TTC549 (cell line): ENCODE measurements at regions not wholly inside any gene's neighbourhood (a gene's known extent, or its start where the extent isn't known, plus 50 kb on each side); places are given as distances from the start of the nearest gene placed in this dataset.
"Not testable (repeated sequence)": the region's sequence is repeated elsewhere in the genome, so short reads cannot be mapped to it uniquely, and the experiment has no call there.

Experiments
- FAIRE-seq: peaks from 2 replicates; lab custom pipeline; 2012; peaks lifted over from hg19 to GRCh38; lab: Jason Lieb, UNC

DNA sequence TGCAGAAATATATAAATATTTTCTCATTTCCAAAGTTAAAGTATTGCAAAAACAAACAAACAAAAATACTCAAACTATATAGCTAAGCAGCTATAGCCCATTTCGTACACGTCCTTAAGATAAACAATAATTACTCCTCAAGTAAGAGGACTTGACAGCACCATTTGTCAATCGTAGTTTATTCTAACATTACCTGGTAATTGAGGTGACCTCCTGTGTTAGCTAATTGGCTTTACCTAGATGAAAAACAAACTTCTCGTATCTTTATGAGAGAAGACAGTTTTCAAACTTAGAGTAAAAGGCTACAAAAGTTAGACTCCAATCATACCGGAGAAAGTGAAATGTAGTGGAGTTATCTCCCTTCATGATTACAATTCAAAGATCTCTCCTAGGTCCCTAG is 1876.1 kb upstream of the PCDH20 start:
- FAIRE-seq, result no peak

DNA sequence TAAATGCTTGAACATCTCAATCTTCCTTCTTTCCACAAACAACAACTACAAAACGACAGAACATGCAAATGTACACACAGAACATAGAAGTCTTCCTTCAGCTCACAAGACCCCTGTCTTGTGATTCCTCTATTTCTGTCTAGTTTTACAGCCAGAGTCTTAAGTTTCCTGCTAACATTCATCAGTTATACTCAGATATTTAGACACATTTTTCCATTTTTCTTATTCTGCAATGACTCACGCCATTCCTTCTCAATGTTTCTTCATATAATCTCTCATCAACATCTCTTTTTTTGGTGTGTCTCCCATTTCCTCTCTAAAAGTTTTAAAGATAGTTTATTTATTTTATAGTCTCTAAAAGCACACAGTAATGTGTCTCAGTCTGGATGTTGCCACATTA is 1872.9 kb upstream of the PCDH20 start:
- no peak for FAIRE-seq

DNA sequence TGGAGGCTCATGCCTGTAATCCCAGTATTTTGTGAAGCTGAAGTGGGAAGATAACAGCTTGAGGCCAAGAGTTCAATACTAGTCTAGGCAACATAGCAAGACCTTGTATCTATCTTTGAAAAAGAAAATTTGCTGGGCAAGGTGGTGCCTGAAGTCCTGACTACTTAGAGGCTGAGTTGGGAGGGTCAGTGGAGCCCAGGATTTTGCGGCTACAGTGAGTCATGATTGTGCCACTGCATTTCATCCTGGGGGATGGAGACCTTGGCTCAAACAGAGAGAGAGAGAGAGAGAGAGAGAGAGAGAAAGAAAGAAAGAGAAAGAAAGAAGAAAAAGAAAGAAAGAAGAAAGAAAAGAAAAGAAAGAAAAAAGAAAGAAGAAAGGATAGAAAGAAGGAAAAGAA is 1872.3 kb upstream of the PCDH20 start:
- FAIRE-seq, result no peak

DNA sequence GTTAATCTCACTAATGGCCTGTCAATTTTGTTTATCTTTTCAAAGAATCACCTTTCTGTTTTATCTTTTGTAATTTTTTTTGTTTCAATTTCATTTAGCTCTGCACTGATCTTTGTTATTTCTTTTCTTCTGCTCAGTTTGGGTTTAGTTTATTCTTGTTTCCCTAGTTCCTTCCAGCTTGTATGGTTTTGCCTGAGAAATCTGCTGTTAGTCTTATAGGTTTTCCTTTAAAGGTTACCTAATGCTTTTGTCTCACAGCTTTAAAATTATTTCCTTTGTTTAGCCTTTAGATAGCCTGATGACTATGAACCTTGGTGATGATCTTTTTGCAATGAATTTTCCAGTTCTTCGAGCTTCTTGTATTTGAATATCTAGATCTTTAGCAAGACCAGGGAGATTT is 1869.8 kb upstream of the PCDH20 start:
- no peak for FAIRE-seq

DNA sequence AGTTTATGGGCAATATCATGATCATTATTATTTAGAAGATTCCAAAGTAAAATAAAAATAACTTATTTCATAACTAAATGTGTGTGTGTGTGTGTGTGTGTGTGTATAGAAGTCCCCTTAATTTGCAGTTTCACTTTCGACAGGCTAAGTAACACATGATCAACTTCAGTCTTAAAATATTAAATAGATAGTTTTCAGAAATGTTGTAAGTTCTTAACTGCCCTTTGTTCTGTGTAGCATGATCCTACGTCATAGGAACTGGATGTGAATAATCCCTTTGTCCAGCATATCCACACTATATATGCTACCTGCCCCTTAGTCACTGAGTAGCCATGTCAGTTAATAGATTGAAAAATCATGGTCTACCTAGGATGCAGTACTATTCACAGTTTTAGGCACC is 1863.5 kb upstream of the PCDH20 start:
- FAIRE-seq, result no peak

DNA sequence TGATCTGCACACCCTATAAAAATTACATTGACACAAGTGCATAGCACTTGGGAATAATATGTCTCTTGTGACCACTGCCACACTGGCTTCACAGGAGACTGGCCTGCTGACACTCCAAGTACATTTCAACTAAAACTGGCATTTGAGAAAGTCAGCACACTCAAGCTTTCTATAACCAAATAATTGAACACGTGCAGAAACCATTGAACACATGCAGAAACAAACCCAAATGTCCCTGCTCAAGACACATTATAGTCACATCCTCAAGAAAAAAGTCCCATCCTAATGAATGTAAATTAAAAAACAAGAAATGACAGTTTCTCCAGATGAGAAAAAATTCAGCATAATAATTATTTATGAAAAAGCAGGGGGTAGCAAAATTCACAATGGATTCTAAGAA is 1859.1 kb upstream of the PCDH20 start:
- no peak for FAIRE-seq

DNA sequence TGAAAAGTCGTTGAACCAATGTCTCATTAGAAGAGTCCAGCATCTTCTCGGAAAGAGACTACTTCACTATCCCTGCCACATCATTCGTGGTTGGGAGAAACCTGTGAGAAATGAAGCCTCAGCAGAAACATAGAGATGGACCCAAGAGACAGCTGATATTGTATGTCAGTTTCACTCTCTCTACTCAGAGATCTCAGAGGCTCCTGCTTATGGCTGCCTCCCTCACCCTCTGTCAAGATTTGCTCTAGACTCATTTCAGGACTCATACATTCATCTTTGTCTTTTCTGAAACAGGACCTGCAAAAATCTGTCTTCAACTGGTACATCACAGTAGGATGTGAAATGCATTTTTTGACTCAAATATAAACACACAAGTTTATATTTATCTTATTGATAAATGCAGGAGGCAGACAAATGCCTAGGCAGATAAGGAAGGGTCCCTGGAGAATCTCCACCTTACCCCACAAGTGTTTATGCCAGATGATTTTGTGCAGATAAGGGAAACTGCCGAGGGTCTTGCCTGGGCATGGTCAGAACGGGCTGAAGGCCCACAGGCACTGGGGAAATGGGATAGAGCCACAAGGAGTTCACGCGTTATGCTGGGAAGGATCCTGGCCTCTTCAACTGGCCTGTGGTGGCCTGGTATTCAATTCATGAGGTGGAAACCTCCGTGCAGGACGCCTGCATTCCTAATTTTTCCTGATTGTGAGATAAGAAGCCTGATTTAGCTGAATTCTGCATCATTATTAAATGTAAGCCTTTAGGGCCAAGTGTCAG is 1834.0 kb upstream of the PCDH20 start:
- no peak for FAIRE-seq

DNA sequence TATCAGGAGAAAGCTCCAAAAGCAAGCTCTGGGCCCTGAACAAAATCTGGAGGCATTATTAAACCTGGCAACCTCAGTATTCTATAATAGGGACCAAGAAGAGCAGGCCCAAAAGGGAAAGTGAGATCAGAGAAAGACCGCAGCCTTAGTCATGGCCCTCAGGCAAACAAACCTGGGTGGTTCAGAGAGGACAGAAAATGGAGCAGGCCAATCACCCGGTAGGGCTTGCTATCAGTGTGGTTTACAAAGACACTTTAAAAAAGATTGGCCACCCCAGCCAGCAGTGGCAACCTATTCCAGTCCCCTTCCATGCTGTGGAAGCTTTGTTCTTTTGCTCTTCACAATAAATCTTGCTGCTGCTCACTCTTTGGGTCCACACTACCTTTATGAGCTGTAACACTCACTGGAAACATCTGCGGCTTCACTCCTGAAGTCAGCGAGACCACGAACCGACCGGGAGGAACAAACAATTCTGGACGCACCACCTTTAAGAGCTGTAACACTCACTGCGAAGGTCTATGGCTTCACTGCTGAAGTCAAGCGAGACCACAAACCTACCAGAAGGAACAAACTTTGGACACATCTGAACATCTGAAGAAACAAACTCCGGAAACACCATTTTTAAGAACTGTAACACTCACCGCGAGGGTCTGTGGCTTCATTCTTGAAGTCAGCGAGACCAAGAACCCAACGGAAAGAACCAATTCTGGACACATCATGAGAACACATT is 1821.2 kb upstream of the PCDH20 start:
- not testable (repeated sequence) for FAIRE-seq

DNA sequence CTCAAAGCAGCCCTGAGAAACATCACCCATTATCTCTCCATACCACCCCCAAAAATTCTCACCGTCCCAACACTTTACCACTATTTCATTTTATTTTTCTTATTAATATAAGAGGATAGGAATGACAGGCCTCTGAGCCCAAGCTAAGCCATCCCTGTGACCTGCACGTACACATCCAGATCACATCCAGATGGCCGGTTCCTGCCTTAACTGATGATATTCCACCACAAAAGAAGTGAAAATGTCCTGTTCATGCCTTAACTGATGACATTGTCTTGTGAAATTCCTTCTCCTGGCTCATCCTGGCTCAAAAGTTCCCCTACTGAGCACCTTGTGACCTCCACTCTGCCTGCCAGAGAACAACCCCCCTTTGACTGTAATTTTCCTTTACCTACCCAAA is 1802.9 kb upstream of the PCDH20 start:
- FAIRE-seq, result not testable (repeated sequence)

DNA sequence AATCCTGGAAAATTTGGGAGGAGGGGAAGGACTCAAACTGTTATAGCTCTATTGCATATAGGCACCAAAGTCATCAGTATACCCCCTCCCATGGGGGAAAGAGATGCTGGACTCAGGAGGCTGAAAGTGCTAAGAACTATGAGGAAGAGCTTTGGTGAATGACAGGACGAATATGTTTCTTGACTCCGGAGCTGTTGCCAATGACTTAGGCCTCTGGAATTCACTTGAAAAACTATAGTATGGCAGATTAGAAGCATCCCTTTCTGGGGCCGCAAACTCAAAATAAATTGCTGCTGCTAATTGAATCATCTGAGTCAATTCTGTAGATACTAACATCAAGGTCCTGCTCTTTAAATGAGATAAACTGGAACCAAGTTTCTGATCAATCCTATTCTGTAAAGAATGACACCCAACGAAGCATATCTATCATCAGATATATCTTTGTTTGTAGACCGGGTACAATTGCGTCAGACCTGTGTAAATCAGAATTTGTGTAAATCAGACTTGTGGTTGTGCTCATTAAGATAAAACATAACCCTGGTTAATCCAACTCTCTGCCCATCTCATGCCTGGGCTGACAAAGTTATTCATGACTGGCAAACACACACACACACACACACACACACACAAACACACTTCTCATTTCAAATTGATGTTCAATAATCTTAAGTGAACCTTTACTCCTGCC is 1793.8 kb upstream of the PCDH20 start:
- FAIRE-seq, result no peak

DNA sequence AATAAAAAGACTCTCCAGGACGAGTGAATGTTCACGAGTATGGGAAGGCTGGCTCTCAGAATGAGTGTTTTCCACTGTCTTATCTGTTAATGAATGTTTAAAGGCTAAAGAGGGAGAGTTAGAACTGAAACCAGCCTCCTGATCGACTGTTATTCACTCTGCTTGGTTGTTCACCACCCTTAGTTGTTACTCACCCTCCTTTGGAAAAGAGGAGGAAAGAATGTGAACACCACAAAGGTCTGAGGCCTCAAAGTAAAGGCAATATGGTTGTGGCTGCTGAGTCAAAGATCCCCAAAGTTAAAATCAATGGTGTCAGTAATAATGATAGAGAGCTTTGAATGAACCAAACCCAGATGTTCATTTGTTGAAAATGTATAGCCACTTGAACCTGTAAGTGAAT is 1793.2 kb upstream of the PCDH20 start:
- FAIRE-seq, result no peak

DNA sequence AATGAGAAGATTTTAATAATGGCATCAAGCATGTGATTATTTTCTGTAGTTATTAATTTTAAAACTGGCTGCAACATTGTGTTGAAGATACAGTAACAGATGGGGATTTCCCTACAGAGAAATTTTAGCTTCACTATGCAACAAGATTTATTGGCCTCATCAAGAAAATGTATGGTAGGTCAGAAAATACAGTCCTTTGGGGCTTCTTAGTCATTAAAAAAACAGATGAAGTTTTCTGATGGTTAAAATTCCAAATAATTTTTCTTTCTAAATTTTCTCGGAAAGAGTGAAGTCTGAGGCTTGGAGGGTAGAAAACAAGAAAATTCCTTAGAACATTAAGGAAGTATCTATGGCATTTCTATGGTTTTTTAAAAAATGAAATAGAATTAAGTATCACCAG is 1790.8 kb upstream of the PCDH20 start:
- no peak for FAIRE-seq

DNA sequence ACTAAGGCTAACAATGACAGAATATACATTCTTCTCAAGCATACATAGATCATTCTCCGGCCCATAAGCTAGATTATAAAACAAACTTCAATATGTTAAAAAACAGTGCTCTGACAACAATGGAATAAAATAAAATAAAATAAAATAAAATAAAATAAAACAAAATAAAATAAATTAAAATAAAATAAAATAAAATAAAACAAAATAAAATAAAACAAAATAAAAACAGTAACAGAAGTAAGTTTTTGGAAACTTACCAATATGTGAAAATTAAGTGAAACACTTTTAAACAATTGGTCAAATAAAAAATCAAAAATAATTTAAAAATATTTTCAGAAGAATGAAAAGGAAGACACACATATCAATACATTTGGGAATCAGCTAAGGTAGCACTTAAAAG is 1785.8 kb upstream of the PCDH20 start:
- peak; percentile 87 for FAIRE-seq

DNA sequence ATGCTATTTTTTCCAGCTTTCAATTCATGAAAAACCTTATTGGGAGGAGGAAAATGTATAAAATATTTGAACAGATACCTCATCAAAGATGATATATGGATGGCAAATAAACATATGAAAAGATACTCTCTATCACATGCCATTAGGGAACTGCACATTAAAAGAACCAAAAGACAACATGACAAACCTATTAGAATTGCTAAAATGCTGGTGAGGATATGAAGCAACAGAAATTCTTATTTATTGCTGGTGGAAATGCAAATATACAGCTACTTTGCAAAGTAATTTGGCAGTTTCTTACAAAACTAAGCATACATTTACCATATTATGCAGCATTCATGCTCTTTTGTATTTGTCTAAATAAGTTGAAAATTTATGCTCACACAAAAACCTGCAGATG is 1783.9 kb upstream of the PCDH20 start:
- FAIRE-seq, result no peak

DNA sequence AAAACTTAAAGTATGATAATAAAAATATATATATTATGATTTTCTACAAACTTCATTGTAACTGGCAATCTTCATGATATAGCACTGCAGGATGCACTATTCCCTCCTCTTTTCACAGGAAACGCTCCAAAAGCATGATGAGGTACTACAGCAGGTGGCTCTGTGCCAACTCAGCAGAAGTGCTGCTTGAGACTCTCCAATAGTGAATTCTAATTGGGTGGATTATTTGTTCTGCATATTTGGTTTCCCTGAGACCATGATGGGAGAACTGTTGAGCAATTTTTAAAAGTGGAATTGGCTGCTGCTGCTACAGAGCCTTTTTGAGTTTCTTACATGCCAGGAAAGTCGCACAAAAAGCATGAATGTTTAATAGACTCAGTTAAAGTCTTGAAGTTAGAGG is 1782.4 kb upstream of the PCDH20 start:
- FAIRE-seq, result no peak

DNA sequence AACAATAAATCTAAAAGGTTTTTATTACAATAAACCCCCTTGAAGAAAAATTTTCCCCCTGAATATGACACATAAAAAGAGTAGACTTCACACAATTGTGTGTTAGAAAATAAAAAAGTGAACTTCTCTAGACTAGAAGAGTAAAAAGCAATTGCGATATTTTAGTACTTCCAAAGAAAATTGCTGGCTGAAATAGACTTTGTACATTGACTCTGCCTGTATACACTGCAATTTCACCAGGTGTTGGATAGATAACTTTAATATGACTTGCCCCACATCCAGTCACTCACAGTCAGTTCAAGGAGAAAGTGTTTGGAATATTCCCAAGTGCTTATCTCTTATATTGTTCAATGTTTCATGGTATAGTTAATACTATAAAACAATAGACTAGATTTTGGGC is 1780.1 kb upstream of the PCDH20 start:
- FAIRE-seq, result no peak

DNA sequence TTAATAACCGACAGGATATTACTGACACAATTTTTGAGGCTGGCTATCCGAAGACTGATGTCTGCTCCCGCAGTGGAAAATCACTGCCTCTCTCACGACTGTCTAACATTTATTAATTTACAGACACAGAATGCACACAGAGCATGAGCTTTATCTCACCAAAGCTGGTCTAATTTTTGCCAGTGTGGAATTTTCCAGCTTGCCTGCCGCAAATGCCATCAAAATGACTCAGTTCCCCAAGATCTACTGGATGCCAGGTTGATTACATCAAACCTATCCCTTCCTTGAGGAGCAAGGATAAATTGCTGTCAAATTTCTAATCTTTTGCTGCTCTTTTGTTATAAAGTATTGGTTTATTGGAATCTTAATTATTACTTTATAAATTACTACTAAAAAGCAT is 1775.1 kb upstream of the PCDH20 start:
- no peak for FAIRE-seq

DNA sequence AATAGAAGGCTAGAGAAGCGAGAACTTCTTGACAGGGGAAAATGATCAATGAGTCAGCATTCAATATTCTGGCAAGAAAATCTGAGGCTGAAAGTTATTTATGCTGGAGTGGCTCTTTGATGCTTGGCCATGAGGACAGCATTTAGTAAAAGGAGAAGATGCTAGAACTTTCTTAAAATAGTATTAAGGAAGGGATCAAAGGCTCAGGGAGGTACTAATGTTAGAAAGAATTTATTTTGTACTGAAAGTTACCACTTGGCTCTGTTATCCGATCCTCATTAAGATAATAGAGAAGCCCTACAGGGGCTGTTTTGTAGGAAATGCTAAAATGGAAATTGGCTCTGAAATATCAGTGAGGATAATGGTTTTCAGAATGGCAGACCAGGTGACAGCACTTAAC is 1774.6 kb upstream of the PCDH20 start:
- no peak for FAIRE-seq

DNA sequence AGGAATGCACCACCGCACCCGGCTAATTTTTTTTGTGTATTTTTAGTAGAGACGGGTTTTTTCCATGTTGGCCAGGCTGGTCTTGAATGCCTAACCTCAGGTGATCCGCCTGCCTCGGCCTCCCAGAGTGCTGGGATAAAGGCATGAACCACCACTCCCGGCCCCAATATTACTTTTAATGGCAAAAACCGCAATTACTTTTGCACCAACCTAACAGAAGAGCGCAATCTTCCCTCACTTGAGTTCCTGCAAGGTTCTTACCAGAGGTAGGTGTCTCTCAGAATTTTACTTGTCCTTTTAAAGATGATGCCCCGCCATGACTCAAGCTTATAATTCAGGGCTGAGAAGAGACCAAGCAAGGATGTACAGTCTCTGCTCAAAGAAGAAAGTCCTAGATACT is 1774.1 kb upstream of the PCDH20 start:
- FAIRE-seq, result no peak

DNA sequence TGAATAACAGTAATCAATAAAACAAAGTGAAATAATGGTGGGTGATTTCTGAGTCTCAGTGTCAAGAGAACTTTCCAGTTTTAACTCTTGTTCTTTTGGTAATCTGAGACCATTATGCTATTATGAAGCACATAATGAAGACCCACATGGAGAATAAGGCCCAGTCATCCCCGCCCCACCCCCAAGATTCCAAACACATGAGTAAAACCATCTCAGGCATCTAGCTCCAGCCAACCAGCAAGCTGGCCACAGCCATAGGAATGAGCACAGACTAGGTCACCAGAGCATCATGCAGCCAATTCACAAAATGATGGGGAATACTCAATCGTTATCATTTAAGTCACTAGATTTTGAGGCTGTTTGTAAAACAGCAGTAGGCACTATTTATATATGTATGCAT is 1769.0 kb upstream of the PCDH20 start:
- no peak for FAIRE-seq

DNA sequence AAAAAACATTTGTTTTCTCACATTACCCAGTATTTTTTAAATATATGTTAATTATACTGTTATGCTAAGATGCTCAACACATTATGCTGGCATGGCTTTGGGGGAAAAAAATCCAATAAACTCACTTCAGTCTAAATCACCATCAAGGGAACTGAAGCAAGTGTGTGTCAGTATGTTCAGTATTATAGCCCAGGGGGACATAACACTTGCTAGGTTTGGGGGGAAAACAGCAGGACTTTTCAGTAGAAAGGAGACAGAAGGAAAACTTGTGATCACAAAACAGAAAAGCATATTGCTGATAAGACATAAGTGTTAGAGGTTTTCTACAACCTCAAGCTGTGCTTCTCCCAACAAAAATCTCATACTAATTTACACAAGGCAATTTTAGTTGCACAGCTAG is 1759.9 kb upstream of the PCDH20 start:
- no peak for FAIRE-seq

DNA sequence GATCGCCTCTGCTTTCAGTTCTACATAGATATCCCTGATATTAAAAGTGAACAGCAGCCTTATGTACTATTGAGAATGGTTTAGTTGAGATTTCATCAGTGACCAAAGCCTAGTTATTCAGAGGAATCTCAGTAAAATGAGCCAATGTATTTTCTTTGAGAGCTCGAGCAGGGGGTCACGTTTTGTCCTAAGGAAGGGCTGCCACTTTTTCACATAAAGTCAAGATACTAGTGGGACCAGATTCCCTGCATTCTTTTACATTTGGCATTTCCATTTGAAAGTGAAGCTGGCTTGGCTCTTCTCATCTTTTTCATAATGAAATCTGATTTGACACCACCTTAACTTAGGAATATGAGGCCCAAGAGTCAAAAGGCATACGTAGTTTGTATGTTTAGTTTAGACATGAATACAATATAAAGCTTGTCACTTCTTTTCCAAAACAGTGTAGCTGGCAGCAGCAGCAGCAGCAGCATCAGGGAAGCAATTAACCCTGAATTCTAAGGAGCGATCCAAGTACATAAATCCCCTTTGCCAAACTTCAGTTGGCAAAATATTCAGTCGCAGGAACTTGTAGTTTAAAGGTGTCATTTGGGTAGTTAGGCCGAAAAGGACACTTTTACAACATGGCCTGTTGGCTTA is 1752.2 kb upstream of the PCDH20 start:
- FAIRE-seq, result no peak

DNA sequence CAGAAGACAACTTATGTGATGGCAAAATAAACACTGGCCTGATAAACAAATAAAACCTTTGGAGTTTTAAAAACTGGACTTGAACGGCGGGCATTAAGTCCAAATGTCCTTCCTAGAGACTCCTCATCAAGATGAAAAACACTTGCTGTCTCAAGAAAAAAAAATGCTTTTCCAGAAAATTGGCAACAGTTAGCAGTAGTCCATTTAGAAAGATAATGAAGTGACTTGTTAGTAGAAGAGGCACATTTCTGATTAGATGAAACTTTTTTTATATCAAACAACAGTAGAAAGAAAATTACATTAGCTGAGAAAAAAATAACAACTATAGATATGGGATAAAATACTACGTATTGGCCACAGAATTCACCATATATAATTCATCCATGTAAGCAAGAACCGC is 1750.7 kb upstream of the PCDH20 start:
- no peak for FAIRE-seq
